Stimulated activated CD4-positive, alpha-beta T cell treated with anti-CD3 and anti-CD28 coated beads, Interleukin-12 subunit alpha, Interleukin-12 subunit beta, amount 100 ng/mL, for 24 hours (primary cell): ENCODE measurements at regions not wholly inside any gene's neighbourhood (a gene's known extent, or its start where the extent isn't known, plus 50 kb on each side); places are given as distances from the start of the nearest gene placed in this dataset.
"Not testable (repeated sequence)": the region's sequence is repeated elsewhere in the genome, so short reads cannot be mapped to it uniquely, and the experiment has no call there.

Experiments used
- DNase-seq, 2 experiments: peaks; one replicate each; pipeline ENCODE4 v3.0.0-alpha.2; 2020; ENCODE audit warnings: low read depth in 2 of 2

DNA sequence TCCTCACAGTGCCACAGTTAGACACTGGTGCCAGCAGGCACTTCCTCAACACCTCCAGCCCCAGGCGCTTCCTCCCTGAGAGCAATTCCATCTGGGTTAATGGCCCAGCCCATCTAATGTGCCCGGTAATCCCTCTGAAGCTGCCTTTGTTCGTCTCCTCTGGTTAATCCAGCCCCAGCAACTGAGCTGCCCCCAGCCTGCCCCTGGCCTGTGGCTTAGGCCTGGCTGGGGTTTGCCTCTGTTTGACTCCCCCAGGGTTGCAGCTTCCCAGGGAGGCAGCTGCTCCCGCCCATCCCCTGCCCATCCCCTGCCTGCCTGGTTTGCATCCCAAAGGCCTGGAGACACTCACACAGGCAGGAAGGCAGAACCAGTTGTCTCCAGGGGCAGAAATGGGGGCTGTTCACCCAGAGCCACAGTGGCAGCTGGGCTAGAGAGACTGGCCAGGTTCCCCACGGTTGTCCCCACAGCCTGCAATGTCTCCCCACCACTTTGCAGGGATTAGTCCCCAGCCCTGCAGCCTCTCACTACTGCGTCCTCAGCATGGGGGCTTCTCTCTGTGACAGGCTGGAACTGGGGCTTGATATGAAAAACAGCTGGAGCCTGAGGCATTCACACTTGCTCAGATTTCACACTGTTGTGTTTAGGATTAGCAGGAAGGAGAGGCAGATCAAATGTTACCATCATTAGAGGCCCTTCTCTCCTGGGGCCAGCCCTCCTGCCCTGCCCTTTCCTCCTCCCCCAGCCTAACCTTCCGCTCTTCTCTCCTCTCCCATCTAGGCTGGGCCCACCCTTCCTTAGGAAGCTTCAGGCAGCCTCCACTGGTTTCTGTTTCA, 120.2 kb downstream of the TLR5 start:
- no peak for DNase-seq

DNA sequence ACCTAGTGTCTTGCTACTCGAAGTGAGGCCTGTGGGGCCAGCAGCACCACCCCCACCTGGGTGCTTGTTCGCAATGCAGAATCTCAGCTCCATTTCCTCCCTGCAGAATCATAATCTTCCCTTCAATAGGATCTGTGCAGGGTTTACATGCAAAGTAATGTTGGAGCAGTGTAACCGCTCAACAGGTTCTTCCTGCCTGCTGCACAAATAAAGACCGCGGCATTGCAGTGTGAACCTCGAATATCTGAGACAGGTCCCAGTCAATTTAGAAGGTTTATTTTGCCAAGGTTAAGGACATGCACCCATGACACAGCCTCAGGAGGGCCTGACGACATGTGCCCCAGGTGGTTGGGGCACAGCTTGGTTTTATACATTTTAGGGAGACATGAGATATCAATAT, 119.2 kb downstream of the TLR5 start:
- no peak for DNase-seq

DNA sequence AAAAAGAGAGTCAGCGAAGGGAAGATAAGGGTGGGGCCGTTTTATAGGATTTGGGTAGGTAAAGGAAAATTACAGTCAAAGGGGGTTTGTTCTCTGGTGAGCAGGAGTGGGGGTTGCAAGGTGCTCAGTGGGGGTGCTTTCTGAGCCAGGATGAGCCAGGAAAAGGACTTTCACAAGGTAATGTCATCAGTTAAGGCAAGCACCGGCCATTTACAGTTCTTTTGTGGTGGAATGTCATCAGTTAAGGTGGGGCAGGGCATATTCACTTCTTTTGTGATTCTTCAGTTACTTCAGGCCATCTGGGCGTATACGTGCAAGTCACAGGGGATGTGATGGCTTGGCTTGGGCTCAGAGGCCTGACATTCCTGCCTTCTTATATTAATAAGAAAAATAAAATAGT, 118.6 kb downstream of the TLR5 start:
- not testable (repeated sequence) for DNase-seq

DNA sequence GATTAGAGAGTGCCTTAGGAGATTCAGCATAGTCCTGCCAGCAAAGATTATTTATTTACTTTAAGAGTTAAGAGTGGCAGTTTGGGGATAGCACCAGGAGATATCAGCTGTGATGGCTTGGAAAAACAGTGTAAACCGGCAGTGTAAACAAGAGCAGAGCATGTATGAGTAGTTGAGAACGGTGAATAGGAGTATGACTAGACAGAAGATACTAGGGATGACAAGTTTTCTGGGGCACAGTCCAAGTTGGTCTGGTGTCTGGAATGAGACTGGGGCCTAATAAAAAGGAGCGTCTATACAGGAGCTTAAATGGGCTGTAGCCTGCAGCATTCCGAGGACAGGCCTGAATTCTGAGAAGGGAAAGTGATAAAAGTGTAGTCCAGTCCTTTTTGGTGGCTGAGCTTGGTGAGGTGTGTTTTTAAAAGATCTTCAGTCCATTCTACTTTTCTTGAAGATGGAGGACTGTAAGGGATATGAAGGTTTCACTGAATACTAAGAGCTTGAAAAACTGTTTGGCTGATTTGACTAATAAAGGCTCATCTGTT, 117.8 kb downstream of the TLR5 start:
- DNase-seq: not testable (repeated sequence)

DNA sequence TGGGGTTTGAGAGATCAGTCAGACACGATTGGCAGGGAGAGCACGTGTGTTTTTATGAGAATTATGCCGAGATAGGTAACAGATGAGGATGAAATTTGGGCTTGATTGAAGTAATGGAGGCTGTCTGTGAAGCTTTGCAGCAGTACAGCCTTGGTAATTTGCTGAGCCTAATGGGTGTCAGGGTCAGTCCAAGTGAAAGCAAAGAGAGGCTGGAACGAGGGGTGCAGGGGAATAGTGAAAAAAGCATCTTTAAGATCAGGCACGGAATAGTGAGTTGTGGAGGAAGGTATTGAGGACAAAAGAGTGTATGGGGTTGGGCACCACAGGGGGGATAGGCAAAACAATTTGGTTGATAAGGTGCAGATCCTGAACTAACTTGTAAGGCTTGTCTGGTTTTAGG, 116.4 kb downstream of the TLR5 start:
- not testable (repeated sequence) for DNase-seq

DNA sequence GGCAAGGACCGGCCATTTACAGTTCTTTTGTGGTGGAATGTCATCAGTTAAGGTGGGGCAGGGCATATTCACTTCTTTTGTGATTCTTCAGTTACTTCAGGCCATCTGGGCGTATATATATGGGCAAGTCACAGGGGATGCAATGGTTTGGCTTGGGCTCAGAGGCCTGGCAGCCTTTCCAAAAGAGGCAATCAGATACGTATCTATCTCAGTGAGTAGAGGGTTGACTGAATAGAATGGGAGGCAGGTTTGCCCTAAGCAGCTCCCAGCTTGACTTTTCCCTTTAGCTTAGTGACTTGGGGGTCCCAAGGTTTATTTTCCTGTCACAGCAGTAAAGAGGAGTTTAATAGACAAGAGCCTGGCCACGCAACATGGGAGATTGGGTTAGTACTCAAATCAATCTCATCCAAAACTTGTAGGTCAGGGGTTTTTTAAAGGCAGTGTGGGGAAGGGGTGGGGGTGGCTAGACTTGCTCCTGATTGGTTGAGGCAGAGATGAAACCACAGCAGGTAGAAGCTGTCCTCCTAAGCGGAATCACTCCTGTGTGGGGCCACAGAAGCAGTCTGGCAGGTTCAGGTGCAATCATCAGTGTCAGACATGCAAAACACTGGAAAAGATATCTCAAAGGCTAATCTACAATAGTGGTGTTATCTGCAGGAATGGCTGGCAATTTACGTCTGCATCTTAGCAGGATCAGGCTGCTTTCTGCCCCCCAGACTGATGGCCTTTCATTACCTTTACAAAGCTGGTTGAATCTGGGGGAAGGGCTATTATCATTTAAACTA, 112.9 kb downstream of the TLR5 start:
- DNase-seq: no peak

DNA sequence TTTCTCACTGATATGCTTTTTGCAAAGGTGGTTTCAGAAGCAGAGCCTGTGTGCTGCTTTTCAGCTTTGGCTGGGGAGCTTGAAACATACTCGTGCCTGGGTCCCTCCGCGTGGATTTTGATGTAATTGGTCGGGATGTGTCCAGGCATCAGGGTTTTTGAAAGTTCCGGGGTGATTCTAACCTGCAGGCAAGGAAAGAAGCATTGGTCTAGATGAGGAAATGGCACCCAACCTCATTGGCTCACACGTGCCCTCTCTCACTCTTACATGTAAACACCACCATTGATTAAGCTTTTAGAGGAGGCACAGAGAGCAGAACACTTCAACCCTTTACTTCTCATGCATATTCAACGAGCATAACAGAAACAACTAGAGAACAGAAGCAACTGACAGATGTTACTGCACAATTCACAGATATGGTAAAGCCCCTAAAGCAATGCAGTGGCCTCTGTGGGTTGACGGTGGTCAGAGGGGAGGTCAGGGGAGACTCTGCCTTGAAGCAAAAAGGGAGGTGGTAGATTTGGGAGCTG, 112.1 kb downstream of the TLR5 start:
- DNase-seq: no peak

DNA sequence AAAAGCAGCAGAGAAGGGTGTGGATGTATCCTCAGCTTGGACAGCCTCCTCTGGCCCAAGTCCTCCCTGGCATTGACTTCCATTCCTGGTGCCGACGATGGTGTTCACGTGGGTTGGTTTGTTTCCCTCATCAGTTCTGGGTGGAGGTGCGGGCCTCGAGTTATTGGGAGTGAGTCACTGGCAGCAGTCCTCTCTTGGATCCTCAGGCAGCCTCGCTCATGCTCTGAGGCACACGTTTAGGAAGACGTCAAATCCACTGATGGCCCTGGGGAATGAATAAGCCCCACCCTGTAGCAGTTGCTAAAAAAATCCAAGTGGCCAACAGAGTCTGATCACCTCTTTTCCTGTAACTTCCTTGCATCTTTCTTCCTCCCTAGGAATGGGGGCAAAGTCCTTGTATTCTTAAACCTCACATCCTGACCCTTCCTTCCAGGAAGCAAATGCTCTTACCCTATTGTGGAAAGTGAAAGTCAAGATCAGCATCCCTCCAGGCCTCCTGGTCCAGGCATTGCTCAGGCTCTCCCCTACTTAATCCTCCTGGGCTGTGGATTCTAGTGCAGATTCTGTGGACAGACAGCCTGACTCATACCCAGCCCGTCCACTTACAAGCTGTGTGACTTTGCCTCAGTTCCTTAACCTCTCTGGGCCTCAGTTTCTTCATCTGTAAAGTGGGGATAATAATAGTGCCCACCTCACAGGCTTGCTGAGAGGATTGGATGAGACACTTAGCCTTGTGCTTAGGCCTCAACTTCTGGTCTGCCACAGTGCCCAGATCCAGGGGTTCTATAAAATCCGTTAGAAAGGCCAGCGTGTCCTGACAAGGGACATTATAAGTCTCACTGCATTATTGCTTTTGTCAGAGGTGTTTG, 111.1 kb downstream of the TLR5 start:
- DNase-seq: no peak

DNA sequence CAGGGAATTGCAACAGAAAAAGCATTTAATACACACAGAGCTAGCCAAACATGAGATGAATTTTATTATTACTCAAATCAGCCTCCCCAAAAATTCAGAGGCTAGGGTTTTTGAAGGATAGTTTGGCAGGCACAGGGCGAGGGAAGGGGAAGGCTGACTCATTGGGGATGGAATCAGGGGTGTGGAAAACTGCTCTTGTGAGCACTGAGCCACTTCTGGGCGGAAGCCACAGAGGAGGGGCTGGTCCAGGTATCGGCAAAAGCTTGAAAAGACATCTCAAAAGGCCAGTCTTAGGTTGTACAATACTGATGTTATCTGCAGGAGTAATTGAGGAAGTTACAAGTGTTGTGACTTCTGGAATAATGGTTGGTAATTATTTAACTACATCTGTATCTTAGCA, 109.4 kb downstream of the TLR5 start:
- no peak for DNase-seq

DNA sequence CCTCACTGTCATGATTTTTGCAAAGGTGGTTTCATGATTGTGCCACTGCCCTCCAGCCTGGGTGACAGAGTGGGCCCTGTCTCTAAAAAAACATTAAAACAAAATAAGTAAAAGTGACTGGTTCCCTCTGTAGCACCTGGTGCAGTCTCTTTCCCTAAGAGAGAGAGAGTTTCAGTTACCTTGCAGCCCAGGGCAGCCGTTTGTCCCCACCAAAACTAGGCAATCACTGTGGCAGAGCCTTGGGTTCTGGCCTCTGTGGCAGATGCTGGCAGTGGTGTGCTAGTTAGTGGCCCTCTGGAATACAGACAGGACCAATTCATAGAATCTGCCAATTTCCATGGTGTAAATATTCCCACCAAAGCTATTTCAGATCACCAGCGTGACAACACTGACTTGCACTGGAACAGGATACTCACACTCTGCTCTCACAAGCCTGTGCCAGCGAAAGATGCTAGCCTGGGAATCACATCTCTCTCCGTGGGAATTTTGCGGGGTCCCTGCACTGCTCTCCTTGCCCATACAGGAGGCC, 108.7 kb downstream of the TLR5 start:
- no peak for DNase-seq

DNA sequence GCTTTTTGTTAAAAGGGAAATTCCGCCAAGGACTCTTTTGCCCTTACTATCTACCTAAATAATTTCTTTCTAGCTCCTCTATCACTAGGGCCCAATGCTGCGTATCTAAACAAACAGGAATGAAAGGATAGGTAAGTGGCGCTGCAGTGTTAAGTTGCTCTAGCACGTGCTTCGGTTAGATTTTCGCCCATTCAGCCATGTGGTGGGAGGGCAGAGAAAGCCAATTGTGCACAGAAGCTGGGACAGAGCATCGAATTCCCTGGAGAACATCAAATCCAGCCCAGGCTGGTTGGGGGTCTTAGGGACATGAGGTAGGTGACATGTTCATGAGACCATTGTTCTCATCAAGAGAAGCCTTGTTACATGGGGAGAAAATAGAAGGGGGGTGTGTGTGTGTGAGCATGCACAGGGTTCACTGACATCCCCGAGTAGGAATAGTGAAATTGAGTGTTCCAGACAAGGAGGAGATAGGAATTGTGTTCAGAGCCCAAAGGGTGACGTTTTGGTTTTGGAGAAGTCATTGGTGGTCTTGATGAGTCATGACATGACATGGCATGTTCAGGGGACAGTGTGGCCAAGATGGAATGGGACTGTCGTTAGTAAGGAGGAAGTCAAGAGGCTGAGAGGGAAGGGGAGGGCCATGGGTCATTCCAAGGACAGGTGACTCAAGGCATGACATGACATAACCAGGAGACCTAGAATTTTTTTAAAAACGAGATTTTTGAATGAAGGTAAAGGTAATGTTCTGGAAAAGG, 107.1 kb downstream of the TLR5 start:
- no peak for DNase-seq

DNA sequence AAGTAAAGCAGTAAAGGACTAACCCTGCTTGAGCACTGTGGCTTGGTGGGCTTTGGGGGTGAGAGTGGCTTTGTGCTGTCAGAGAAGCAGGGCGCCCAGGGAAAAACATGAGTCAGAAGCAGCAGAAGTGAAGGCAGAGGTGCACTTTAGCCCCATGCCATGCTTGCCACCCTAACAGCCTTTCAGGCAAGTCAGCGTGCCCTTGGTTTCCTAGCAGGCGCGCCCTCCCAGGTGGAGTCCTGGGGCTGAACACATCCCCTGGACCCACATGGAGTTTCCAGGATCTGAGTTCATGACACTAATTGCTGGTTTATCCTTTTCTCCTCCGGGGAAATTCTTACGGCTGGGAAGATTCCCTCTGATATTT, 106.6 kb downstream of the TLR5 start:
- DNase-seq: no peak

DNA sequence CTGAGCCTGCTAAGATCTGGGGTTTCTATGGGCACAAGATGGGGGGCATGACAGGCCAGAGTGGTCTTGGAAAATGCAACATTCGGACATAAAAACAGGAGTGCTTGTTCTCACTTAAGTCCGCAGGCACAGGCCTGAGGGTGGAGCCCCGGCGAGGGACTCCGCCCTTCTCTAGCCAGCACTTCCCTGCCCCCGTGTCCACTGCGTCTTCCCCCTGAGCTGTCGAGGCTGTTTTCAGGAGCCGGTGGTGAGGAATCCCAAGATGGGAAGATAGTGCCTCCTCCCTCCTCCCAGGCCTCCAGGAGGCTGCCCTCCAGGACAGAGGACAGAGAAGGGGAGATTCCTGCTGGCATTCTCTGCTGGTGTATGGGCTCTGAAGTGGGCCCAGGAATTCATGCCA, 105.2 kb downstream of the TLR5 start:
- no peak for DNase-seq

DNA sequence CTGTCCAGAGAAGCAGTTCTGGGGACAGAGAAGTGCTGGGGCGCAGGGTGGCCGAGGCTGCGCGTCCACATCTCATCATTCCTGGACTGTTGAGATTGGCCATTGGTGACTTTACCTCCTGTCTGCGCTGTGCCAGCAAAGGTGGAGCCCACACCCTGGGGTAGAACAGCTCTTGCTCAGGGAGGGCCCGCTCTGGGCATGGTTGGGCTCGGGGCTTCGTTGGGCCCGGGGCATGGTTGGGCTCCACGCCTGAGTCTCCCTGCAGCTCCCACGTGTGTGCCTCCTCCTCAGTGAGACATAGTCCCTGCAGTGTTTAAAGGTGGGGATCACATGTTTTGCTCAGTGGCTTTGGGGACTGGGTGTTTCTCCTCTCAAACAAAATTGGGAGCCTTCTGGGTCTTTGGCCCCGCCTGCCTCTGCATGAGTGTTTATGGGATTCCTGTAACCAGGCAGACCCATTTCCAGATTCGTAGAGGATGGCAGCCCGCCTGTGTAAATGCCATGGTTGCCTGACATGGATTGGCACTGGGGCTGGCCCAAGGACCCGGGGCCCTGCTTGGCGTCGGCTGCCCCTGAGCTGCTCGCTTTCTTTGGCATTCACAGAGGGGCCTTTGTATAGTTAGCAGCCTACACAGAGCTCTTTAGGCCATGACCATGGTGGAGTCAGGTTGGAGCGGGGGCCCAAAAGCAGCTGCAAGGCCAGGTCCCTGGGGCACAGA, 104.6 kb downstream of the TLR5 start:
- DNase-seq: no peak

DNA sequence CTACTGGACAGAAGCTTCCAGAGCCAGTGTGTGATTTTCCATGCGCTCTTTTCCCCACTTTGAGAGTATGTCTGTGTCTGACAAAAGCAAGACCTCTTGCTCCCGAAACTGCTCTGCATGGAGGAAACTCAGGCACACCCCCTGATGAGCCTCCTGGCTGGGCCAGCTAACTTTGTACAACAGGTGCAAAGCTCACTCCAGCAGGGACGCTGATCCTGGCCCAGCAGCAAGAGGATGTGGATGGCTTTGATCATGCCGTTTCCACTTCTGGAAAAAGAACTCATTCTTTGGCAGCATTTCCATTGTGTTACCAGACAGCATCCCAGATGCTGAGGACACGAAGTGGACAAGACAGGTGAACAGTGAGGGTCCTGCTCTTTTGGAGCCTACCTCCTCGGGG, 103.1 kb downstream of the TLR5 start:
- DNase-seq: no peak

DNA sequence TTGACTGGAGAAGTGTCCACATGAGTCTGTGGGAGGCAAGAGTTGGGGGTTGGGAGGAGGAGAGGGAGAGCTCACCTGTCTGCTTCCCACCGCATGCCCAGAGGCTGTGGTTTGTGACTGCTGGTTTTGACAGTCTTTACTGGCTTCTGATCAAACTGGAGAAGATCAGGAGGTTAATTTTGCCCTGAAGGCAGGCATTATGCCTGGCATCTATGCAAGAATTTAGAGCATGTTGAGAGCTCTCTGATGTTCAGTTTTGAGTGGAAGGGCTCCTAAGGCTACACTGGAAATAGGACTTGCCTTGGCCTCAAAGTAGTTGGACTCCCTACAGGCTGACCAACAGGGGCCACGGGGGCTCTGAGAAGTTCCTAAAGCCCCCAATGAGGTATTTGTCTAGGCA, 101.6 kb downstream of the TLR5 start:
- DNase-seq: no peak

DNA sequence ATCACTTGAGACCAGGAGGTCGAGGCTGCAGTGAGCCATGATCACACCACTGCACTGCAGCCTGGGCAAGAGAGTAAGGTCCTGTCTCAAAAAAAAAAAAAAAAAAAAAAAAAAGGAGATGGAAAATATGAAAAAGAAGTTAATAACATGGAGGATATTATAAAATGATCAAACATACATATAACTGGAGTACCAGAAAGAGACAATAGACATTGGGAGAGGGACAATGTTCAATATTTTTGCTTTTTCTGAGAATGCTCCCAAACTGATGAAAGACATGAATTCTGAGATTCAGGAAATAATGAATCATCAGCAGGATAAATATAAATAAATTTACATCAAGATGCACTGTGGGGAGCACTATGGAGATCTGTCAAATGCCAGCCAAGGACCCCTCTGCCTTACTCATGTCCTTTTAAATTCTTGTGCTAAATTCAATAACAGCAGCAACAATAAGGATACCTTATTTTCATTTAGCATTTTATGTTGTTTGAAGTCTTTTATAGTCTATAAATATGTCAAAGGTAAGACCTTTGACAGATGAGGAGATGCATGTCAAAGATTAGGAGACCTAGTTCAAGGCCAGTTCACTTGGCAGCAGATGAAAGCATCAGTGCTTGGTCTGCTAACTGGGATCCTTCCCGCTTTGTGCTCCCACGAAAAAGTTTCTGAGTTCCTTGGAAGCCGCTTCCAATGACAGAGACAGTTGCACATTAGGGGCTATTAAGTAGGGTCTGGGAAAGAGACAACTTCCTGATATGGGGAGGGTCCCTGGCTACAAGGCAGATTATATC, 97.7 kb downstream of the TLR5 start:
- no peak for DNase-seq

DNA sequence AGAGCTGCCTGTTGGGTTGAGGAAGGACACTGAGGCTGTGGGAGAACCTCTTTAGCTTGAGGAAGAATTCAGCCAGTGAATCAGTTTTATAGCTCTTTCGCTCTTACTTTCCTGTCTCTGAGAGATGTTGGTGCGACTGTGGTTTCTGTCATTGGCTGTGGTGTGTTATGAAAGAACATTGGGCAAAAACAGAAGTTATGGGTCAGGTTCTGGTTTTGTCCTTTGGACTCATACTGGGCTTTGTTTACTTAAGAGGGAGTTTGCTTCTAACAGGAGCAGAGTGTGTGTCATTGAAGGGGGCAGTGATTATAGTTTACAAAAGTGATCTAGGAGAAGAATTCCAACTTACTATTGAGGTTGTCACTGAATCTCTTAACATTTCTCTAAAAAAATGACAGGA, 97.0 kb downstream of the TLR5 start:
- DNase-seq: no peak

DNA sequence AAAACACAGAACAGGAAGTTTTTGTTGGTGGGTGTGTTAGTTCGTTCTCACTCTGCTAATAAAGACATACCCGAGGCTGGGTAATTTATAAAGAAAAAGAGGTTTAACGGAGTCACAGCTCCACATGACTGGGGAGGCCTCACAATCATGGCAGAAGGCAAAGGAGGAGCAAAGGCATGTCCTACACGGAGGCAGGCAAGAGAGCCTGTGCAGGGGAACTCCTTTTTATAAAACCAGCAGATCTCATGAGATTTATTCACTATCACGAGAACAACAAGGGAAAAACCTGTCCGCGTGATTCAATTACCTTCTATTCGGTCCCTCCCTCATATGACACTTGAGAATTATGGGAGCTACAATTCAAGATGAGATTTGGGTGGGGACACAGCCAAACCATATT, 96.6 kb downstream of the TLR5 start:
- not testable (repeated sequence) for DNase-seq
